ENCODE measurements at regions not wholly inside any gene's neighbourhood (a gene's known extent, or its start where the extent isn't known, plus 50 kb on each side); places are given as distances from the start of the nearest gene placed in this dataset.

GRCh38 chr6:164121527-164121926 lies 707.0 kb downstream of the QKI start:
- ChIA-PET CTCF (interaction anchor here (1.0 kb wide), 1 partner anchor 11 kb away, joined by 3 read pairs; no protein-coding TSS in a partner anchor), POLR2A (no interaction called here)
- DNase-seq (ENCODE audit: extremely low spot score), result no peak
- TF ChIP-seq, protein P1, sequence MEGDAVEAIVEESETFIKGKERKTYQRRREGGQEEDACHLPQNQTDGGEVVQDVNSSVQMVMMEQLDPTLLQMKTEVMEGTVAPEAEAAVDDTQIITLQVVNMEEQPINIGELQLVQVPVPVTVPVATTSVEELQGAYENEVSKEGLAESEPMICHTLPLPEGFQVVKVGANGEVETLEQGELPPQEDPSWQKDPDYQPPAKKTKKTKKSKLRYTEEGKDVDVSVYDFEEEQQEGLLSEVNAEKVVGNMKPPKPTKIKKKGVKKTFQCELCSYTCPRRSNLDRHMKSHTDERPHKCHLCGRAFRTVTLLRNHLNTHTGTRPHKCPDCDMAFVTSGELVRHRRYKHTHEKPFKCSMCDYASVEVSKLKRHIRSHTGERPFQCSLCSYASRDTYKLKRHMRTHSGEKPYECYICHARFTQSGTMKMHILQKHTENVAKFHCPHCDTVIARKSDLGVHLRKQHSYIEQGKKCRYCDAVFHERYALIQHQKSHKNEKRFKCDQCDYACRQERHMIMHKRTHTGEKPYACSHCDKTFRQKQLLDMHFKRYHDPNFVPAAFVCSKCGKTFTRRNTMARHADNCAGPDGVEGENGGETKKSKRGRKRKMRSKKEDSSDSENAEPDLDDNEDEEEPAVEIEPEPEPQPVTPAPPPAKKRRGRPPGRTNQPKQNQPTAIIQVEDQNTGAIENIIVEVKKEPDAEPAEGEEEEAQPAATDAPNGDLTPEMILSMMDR (IDR thresholded peaks at IDR 0.05; ENCODE audit: control extremely low read depth, extremely low read depth, low read depth, missing control alignments), result no peak

- DNase-seq (ENCODE audit: extremely low spot score), result no peak
- TF ChIP-seq, protein P1 (IDR thresholded peaks at IDR 0.05; ENCODE audit: control extremely low read depth, extremely low read depth, low read depth, missing control alignments), result no peak
- POLR2A ChIA-PET, result no interaction called here
- CTCF ChIA-PET, result no interaction called here
Measured at GRCh38 chr6:164114651-164115050, 700.1 kb downstream of the QKI start.

DNA sequence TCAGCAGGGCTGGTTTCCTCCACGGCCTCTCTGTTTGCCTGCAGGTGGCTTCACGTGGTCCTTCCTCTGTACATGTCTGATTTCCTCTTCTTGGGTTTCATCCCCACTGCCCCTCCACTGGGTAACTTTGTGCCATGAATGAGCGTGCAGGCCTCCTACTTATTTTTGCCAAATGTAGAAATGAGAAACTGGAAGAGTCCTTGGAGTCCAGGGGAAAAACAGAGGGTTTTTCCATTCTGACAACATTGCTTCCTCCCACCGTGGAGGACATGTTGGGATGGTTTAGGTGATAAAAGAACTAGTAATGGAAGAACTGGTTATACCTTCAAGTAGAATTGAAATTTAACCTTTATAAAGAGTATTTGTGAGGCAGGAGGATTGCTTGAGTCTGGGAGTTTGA lies 699.5 kb downstream of the QKI start:
- no peak for DNase-seq (ENCODE audit: extremely low spot score)
- TF ChIP-seq, protein P1 (IDR thresholded peaks at IDR 0.05; ENCODE audit: control extremely low read depth, extremely low read depth, low read depth, missing control alignments), result no peak
- CTCF ChIA-PET, result no interaction called here
- POLR2A ChIA-PET, result no interaction called here

DNA sequence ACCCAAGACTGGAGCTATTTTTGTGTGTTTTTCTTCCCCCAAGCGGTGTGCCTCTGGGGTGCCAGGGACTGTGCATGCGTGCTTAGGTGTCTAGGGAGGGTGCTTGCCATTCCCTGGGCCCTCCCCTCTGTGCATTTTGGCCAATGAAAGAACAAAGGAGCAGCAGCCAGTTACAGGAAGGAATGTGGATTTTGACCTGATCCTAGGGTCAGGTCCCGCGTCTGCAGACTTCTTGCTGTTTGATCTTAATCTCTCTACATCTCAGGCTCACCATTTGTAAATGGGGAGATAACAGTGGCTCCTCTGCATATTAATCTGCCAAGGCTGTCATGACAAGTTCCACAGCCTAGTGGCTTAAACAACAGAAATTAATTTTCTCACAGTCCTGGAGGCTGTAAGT lies 699.1 kb downstream of the QKI start:
- no peak for DNase-seq (ENCODE audit: extremely low spot score)
- CTCF ChIA-PET, result no interaction called here
- POLR2A ChIA-PET, result no interaction called here
- TF ChIP-seq, protein P1 (IDR thresholded peaks at IDR 0.05; ENCODE audit: control extremely low read depth, extremely low read depth, low read depth, missing control alignments), result no peak

GRCh38 chr6:164109770-164110140 lies 695.2 kb downstream of the QKI start:
- TF ChIP-seq, protein P1 (IDR thresholded peaks at IDR 0.05; ENCODE audit: control extremely low read depth, extremely low read depth, low read depth, missing control alignments), result no peak
- no peak for DNase-seq (ENCODE audit: extremely low spot score)
- CTCF ChIA-PET, result interaction anchor here (1.2 to 1.6 kb wide), 3 partner anchors 11 to 680 kb away, joined by 3 to 7 read pairs (median 3); no protein-coding TSS in a partner anchor
- POLR2A ChIA-PET, result no interaction called here

- no peak for DNase-seq (ENCODE audit: extremely low spot score)
- POLR2A ChIA-PET, result no interaction called here
- TF ChIP-seq, protein P1 (IDR thresholded peaks at IDR 0.05; ENCODE audit: control extremely low read depth, extremely low read depth, low read depth, missing control alignments), result no peak
- CTCF ChIA-PET, result interaction anchor here (1.2 to 1.6 kb wide), 3 partner anchors 10 to 679 kb away, joined by 3 to 7 read pairs (median 3); no protein-coding TSS in a partner anchor
Measured at GRCh38 chr6:164108869-164109769, 694.6 kb downstream of the QKI start.

Measured in GM10248 (cell line).